ENCODE measurements at regions not wholly inside any gene's neighbourhood (a gene's known extent, or its start where the extent isn't known, plus 50 kb on each side); places are given as distances from the start of the nearest gene placed in this dataset.

- DNase-seq (ENCODE audit: low read depth), result no peak
- no peak for TF ChIP-seq CTCF (IDR thresholded peaks at IDR 0.05; ENCODE audit: insufficient read depth, low read length, severe bottlenecking)
- no peak for FAIRE-seq
- no peak overlapping the region for H3K4me3 ChIP-seq (ENCODE audit: low read depth, low read length)
- no peaks in the 10 kb centered on the region for H3K36me3 ChIP-seq (ENCODE audit: control insufficient read depth, insufficient read depth, low read length)
- H3K27me3 ChIP-seq (ENCODE audit: control insufficient read depth, insufficient read depth, low read length), result no peaks in the 10 kb centered on the region
These were observed 584.4 kb downstream of the NR4A2 start for GRCh38 chr2:155748131-155748530.

DNA sequence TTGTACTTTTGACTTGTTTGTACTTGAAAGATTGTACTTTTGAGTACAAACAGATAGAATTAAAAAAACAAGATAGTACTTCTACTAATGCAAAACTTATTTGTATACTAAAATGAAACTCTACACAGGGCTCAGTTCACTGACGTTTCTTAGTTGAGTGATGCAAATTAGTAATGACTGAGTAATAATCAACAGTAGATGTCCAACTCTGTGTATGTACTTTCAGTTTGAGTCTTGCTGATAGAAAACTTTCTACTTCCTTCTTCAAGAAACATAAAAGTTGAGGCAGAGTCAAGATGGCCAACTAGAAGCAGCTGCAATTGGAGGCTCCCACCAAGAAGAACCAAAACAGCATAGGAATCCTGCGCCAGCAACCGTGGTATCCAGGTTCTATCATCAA is 585.0 kb downstream of the NR4A2 start:
- DNase-seq (ENCODE audit: low read depth) (no peak), FAIRE-seq (no peak)
- no peak for TF ChIP-seq CTCF (IDR thresholded peaks at IDR 0.05; ENCODE audit: insufficient read depth, low read length, severe bottlenecking)

GRCh38 chr2:155733091-155733853 is 599.2 kb downstream of the NR4A2 start:
- no peak for TF ChIP-seq CTCF (IDR thresholded peaks at IDR 0.05; ENCODE audit: insufficient read depth, low read length, severe bottlenecking)
- Histone ChIP-seq H3K27me3 (ENCODE audit: control insufficient read depth, insufficient read depth, low read length) (no peaks in the 10 kb centered on the region), H3K36me3 (ENCODE audit: control insufficient read depth, insufficient read depth, low read length) (no peaks in the 10 kb centered on the region), H3K4me3 (ENCODE audit: low read depth, low read length) (no peak overlapping the region)
- DNase-seq (ENCODE audit: low read depth) (peak; percentile 4), FAIRE-seq (no peak)

More for the DNA sequence above, 585.0 kb downstream of the NR4A2 start:
- H3K36me3 ChIP-seq (ENCODE audit: control insufficient read depth, insufficient read depth, low read length), result no peaks in the 10 kb centered on the region
- no peak overlapping the region for H3K4me3 ChIP-seq (ENCODE audit: low read depth, low read length)
- H3K27me3 ChIP-seq (ENCODE audit: control insufficient read depth, insufficient read depth, low read length), result no peaks in the 10 kb centered on the region

DNA sequence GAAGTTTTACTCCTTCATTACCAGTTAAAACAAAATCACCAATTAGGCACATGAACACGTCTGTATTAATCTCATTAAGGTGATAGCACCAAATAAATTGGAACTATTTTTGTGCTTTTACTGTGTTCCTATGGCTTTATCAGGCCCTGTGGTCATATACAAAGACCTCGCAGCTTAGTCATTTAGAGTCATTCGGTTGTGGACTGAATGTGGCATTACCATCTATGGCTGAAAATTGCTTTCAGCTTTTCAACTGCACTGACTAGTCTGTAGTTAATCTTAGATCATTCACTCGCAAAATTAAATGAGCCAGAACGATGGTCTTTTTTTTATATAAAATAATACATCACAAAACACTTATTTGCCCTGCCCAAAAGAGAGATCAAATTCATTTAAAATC is 601.7 kb downstream of the NR4A2 start:
- TF ChIP-seq CTCF (IDR thresholded peaks at IDR 0.05; ENCODE audit: insufficient read depth, low read length, severe bottlenecking), result no peak
- no peak overlapping the region for H3K4me3 ChIP-seq (ENCODE audit: low read depth, low read length)
- FAIRE-seq (no peak), DNase-seq (ENCODE audit: low read depth) (no peak)
- no peaks in the 10 kb centered on the region for H3K27me3 ChIP-seq (ENCODE audit: control insufficient read depth, insufficient read depth, low read length)
- H3K36me3 ChIP-seq (ENCODE audit: control insufficient read depth, insufficient read depth, low read length), result no peaks in the 10 kb centered on the region

- no peak overlapping the region for H3K4me3 ChIP-seq (ENCODE audit: low read depth, low read length)
- no peak for DNase-seq (ENCODE audit: low read depth)
- TF ChIP-seq CTCF (IDR thresholded peaks at IDR 0.05; ENCODE audit: insufficient read depth, low read length, severe bottlenecking), result no peak
These were observed 605.2 kb downstream of the NR4A2 start for GRCh38 chr2:155727187-155727895.

More at GRCh38 chr2:155727187-155727895, 605.2 kb downstream of the NR4A2 start:
- FAIRE-seq, result no peak
- H3K36me3 ChIP-seq (ENCODE audit: control insufficient read depth, insufficient read depth, low read length), result no peaks in the 10 kb centered on the region
- no peaks in the 10 kb centered on the region for H3K27me3 ChIP-seq (ENCODE audit: control insufficient read depth, insufficient read depth, low read length)

All from bronchial epithelial cell (primary cell).